HepG2 (cell line): ENCODE measurements at regions not wholly inside any gene's neighbourhood (a gene's known extent, or its start where the extent isn't known, plus 50 kb on each side); places are given as distances from the start of the nearest gene placed in this dataset.

Experiments
- ATAC-seq: fragments of 200-7000 bp; cut with Tn5 transposase; 3 replicates; pipeline ENCODE4 v1.9.1; 2020; ENCODE audit warnings: mild to moderate bottlenecking, moderate library complexity
- BruUV-seq: library from RNA; stranded (reverse); fragments of 400-500 nt; replicated peaks from 2 replicates; lab custom pipeline; 2021; lab: Mats Ljungman, UMichigan
- CTCF ChIA-PET: fragments of 300-600 bp; formaldehyde crosslinking; extraction: SDS; loops from one replicate; lab custom pipeline; 2021; ENCODE audit warnings: low total read pairs, inconsistent platforms, low intra/inter-chr PET ratio; lab: Yijun Ruan, JAX
- POLR2A ChIA-PET: fragments of 350-600 bp; sonication (Branson Sonifier 250); formaldehyde crosslinking; loops from one replicate; lab custom pipeline; 2020; ENCODE audit warnings: antibody characterized with exemption, inconsistent platforms; lab: Yijun Ruan, JAX
- DNase-seq: peaks from one replicate; pipeline ENCODE4 v3.0.0-alpha.2; 2015; ENCODE audit warnings: low spot score
- FAIRE-seq: peaks from 3 replicates; lab custom pipeline; 2011; peaks lifted over from hg19 to GRCh38; lab: Jason Lieb, UNC
- H2AFZ ChIP-seq: one replicate; pipeline ENCODE4 v1.6.1; 2011; ENCODE audit warnings: low read length, inconsistent platforms
- H3K27ac ChIP-seq: fragments of 300-600 bp; 3 replicates; pipeline ENCODE4 v1.8.0; 2011; ENCODE audit warnings: mixed run types, mild to moderate bottlenecking, mixed read lengths, low read length, inconsistent platforms; ENCODE audit not compliant: insufficient read depth; ENCODE audit errors: extremely low read length
- H3K27me3 ChIP-seq, 2 experiments: fragments of 200-600 bp in 1 of 2; 2 replicates in 1 of 2; 3 replicates in 1 of 2; pipeline versions ENCODE4 v1.6.0 to v1.8.0; 2011; ENCODE audit warnings: low read length in 2 of 2, mild to moderate bottlenecking in 2 of 2, moderate library complexity in 2 of 2, inconsistent platforms in 1 of 2; ENCODE audit not compliant: insufficient read depth in 2 of 2, control insufficient read depth in 1 of 2
- H3K36me3 ChIP-seq, 2 experiments: fragments of 200-600 bp in 1 of 2; replicated peaks in 1 of 2; 2 replicates in 1 of 2; 3 replicates in 1 of 2; pipeline versions ENCODE4 v1.5.1 to v1.8.0; 2011; ENCODE audit warnings: low read length in 2 of 2, inconsistent platforms in 1 of 2; ENCODE audit not compliant: insufficient read depth in 2 of 2, control insufficient read depth in 1 of 2
- H3K4me1 ChIP-seq: 2 replicates; pipeline ENCODE4 v1.5.1; 2012; ENCODE audit warnings: low read length, inconsistent platforms; ENCODE audit not compliant: insufficient read depth
- H3K4me2 ChIP-seq: 2 replicates; pipeline ENCODE4 v1.6.0; 2011; ENCODE audit warnings: low read depth, low read length, inconsistent platforms
- H3K4me3 ChIP-seq, 3 experiments: fragments of 200-600 bp in 1 of 3; sonication (generic), shearing (Covaris generic) in 1 of 3; replicated peaks in 1 of 3; 2 replicates each; pipeline ENCODE4 v1.5.1; 2011 to 2016; ENCODE audit warnings: low read length in 3 of 3, inconsistent platforms in 2 of 3, low read depth in 2 of 3, mild to moderate bottlenecking in 2 of 3, control low read depth in 1 of 3, mixed read lengths in 1 of 3; ENCODE audit not compliant: insufficient read depth in 1 of 3
- H3K79me2 ChIP-seq: one replicate; pipeline ENCODE4 v1.6.1; 2011; ENCODE audit warnings: low read length, inconsistent platforms; ENCODE audit not compliant: insufficient read depth
- H3K9ac ChIP-seq: 2 replicates; pipeline ENCODE4 v1.6.0; 2011; ENCODE audit warnings: mild to moderate bottlenecking, low read depth, low read length, inconsistent platforms; ENCODE audit not compliant: insufficient read depth
- H3K9me3 ChIP-seq: 2 replicates; pipeline ENCODE4 v1.5.1; 2012; ENCODE audit warnings: mild to moderate bottlenecking, low read length
- H4K20me1 ChIP-seq: 2 replicates; pipeline ENCODE4 v1.6.0; 2011; ENCODE audit warnings: inconsistent platforms, mild to moderate bottlenecking, low read length, moderate library complexity; ENCODE audit not compliant: insufficient read depth
- CENPX ChIP-seq: sonication (generic); formaldehyde crosslinking; IDR thresholded peaks from 2 replicates; pipeline ENCODE4 v1.9.0; 2021; ENCODE audit warnings: mild to moderate bottlenecking, missing genetic modification reagents, moderate library complexity
- EZH2 ChIP-seq: conservative IDR thresholded peaks from 2 replicates; pipeline ENCODE4 v1.6.1; 2012; ENCODE audit warnings: mild to moderate bottlenecking, low read depth, low read length, moderate library complexity
- GABPB1 ChIP-seq: IDR thresholded peaks from 2 replicates; pipeline ENCODE4 v1.6.1; 2016; ENCODE audit warnings: mild to moderate bottlenecking, missing genetic modification reagents, moderate library complexity, missing compliant biosample characterization
- KDM3A ChIP-seq: IDR thresholded peaks from 2 replicates; pipeline ENCODE4 v1.6.1; 2018; ENCODE audit warnings: low read depth, missing compliant biosample characterization
- MAFK ChIP-seq, 2 experiments: IDR thresholded peaks in 1 of 2; conservative IDR thresholded peaks in 1 of 2; 2 replicates each; pipeline ENCODE4 v1.6.1; 2011; ENCODE audit warnings: improper control_type of control experiment in 2 of 2, low read length in 2 of 2
- MED1 ChIP-seq: sonication (generic); formaldehyde crosslinking; IDR thresholded peaks from 2 replicates; pipeline ENCODE4 v1.4.0; 2020; ENCODE audit warnings: missing genetic modification reagents
- PLRG1 ChIP-seq: fragments of 450-650 bp; conservative IDR thresholded peaks from 2 replicates; pipeline ENCODE4 v1.6.1; 2016
- POLR2AphosphoS2 ChIP-seq: IDR thresholded peaks from 2 replicates; pipeline ENCODE4 v1.6.1; 2011; ENCODE audit warnings: low read depth, low read length, improper control_type of control experiment
- RBM22 ChIP-seq: fragments of 200-400 bp; formaldehyde crosslinking; optimal IDR thresholded peaks from 2 replicates; pipeline ENCODE3; 2017; ENCODE audit warnings: mild to moderate bottlenecking, low read length, moderate library complexity
- SUZ12 ChIP-seq: fragments of 150-350 bp; IDR thresholded peaks from 2 replicates; pipeline ENCODE4 v1.6.1; 2014; ENCODE audit warnings: low read depth, low read length
- ZNF12 ChIP-seq: sonication (generic); formaldehyde crosslinking; IDR thresholded peaks from 2 replicates; pipeline ENCODE4 v1.5.0; 2020; ENCODE audit warnings: missing genetic modification reagents
- ZNF136 ChIP-seq: sonication (generic); formaldehyde crosslinking; IDR thresholded peaks from 2 replicates; pipeline ENCODE4 v1.8.1; 2022; ENCODE audit warnings: low read depth, mild to moderate bottlenecking, moderate library complexity, missing genetic modification reagents
- ZNF44 ChIP-seq: sonication (generic); formaldehyde crosslinking; IDR thresholded peaks from 2 replicates; pipeline ENCODE4 v1.5.1; 2020; ENCODE audit warnings: mild to moderate bottlenecking, missing genetic modification reagents
- ZNF777 ChIP-seq: sonication (generic); formaldehyde crosslinking; IDR thresholded peaks from 2 replicates; pipeline ENCODE4 v1.4.0; 2020; ENCODE audit warnings: missing genetic modification reagents
- ZNF792 ChIP-seq: IDR thresholded peaks from 2 replicates; pipeline ENCODE4 v1.6.1; 2016
- ZSCAN20 ChIP-seq: sonication (generic); formaldehyde crosslinking; IDR thresholded peaks from 2 replicates; pipeline ENCODE4 v1.4.0; 2020; ENCODE audit warnings: missing genetic modification reagents, mild to moderate bottlenecking, borderline replicate concordance
- ZSCAN25 ChIP-seq: sonication (generic); formaldehyde crosslinking; IDR thresholded peaks from 2 replicates; pipeline ENCODE4 v1.8.0; 2022; ENCODE audit warnings: mild to moderate bottlenecking, missing genetic modification reagents
- WGBS: methylation state at CpG from one replicate; pipeline ENCODE4 v1.1.6; 2017; ENCODE audit warnings: low lambda C conversion rate; 5-methylcytosine and 5-hydroxymethylcytosine counted together
- in situ Hi-C: cut with HindIII; loops from 2 replicates; pipeline ENCODE4 v1.10.0; 2017; ENCODE audit warnings: low pct_unique_long_range_greater_than_20kb; ENCODE audit not compliant: extremely low pct_ligation_motif_present
- intact Hi-C: fragments of 100-400 bp; cut with micrococcal nuclease; formaldehyde crosslinking; loops from one replicate; pipeline ENCODE4 v1.10.0; 2022; ENCODE audit not compliant: unreplicated experiment
- TF ChIP-seq, protein P1 (sequence below): sonication (generic); formaldehyde crosslinking; IDR thresholded peaks from 2 replicates; pipeline ENCODE4 v1.8.0; 2022; ENCODE audit warnings: mild to moderate bottlenecking, missing genetic modification reagents
- TF ChIP-seq, protein P2 (sequence below): sonication (generic); formaldehyde crosslinking; IDR thresholded peaks from 2 replicates; pipeline ENCODE4 v1.4.0; 2020; ENCODE audit warnings: low read depth, mild to moderate bottlenecking, missing genetic modification reagents

GRCh38 chr15:98190914-98191313 is 230.4 kb downstream of the ARRDC4 start:
- Histone ChIP-seq H3K9me3 (no peaks in the 10 kb centered on the region), H3K27me3 (peaks cover 0 to 6% of the 10 kb centered on the region in 2 experiments; a peak in 1 of 5 replicates), H3K4me3 (no peak overlapping the region), H3K79me2 (no peaks in the 10 kb centered on the region), H2AFZ (no peak overlapping the region), H4K20me1 (no peaks in the 10 kb centered on the region), H3K27ac (no peak overlapping the region), H3K4me1 (no peaks in the 10 kb centered on the region), H3K9ac (no peak overlapping the region), H3K4me2 (no peak overlapping the region), H3K36me3 (no peaks in the 10 kb centered on the region)
- intact Hi-C loops (no loop called here), in situ Hi-C loops (no loop called here)
- ChIA-PET CTCF (no interaction called here), POLR2A (no interaction called here)
- TF ChIP-seq MAFK (conservative IDR thresholded peaks at IDR 0.05 in 1 of 2, IDR thresholded peaks at IDR 0.05 in 1 of 2; ENCODE audit: low read length in 2 of 2), result 0 out of 4 replicates have a peak, but pooled peaks of 1 of the 2 experiments have one; percentile 5
- TF ChIP-seq ZNF12 (CRISPR knock-in tag), result peak; percentile 86
- no peak for TF ChIP-seq ZNF777 (CRISPR knock-in tag)
- no peak for TF ChIP-seq RBM22
- no peak for TF ChIP-seq CENPX (CRISPR knock-in tag)
- FAIRE-seq, result no peak
- WGBS, result 16% methylated on average over 2 of the region's 2 CpGs
- no TSS peak for BruUV-seq
- ATAC-seq, result no peak
- no peak for DNase-seq

DNA sequence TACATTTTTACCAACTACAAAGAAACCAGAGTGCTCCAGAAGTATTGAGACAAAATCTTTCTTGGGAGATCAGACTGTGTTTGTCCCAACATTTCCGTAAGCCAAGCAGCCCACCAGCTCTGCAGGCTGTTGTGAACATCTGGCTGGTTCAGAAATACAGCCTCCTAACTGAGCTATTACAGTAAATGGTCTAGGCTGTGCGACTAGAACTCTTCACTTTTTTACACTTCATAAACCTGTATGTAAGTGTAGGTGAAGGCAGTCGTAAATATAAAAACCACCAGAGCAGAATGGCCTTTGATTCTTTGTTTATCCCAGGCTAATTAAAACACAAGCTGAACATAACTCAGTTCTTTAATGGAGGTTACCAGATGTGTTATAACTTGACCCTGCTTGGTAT is 235.3 kb downstream of the ARRDC4 start:
- Histone ChIP-seq H2AFZ (no peak overlapping the region), H3K9me3 (no peaks in the 10 kb centered on the region)
- no peak for ATAC-seq
- TF ChIP-seq ZSCAN25 (CRISPR knock-in tag) (no peak), PLRG1 (no peak), ZNF44 (CRISPR knock-in tag) (no peak), SUZ12 (no peak), MED1 (no peak), ZSCAN20 (no peak), KDM3A (CRISPR knock-in tag) (no peak), POLR2AphosphoS2 (no peak), ZNF136 (CRISPR knock-in tag) (no peak), ZNF792 (CRISPR knock-in tag) (no peak), GABPB1 (CRISPR knock-in tag) (no peak), EZH2 (no peak)
- TF ChIP-seq, protein P1, sequence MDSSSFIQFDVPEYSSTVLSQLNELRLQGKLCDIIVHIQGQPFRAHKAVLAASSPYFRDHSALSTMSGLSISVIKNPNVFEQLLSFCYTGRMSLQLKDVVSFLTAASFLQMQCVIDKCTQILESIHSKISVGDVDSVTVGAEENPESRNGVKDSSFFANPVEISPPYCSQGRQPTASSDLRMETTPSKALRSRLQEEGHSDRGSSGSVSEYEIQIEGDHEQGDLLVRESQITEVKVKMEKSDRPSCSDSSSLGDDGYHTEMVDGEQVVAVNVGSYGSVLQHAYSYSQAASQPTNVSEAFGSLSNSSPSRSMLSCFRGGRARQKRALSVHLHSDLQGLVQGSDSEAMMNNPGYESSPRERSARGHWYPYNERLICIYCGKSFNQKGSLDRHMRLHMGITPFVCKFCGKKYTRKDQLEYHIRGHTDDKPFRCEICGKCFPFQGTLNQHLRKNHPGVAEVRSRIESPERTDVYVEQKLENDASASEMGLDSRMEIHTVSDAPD (CRISPR knock-in tag), result no peak
- TF ChIP-seq, protein P2, sequence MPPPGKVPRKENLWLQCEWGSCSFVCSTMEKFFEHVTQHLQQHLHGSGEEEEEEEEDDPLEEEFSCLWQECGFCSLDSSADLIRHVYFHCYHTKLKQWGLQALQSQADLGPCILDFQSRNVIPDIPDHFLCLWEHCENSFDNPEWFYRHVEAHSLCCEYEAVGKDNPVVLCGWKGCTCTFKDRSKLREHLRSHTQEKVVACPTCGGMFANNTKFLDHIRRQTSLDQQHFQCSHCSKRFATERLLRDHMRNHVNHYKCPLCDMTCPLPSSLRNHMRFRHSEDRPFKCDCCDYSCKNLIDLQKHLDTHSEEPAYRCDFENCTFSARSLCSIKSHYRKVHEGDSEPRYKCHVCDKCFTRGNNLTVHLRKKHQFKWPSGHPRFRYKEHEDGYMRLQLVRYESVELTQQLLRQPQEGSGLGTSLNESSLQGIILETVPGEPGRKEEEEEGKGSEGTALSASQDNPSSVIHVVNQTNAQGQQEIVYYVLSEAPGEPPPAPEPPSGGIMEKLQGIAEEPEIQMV (CRISPR knock-in tag), result no peak

More for the DNA sequence above, 235.3 kb downstream of the ARRDC4 start:
- POLR2A ChIA-PET, result no interaction called here
- no peaks in the 10 kb centered on the region for H4K20me1 ChIP-seq
- in situ Hi-C loops, result no loop called here
- H3K27ac ChIP-seq, result no peak overlapping the region
- 7% methylated on average over 3 of the region's 3 CpGs for WGBS
- H3K79me2 ChIP-seq, result no peaks in the 10 kb centered on the region
- FAIRE-seq, result no peak
- H3K4me2 ChIP-seq, result no peak overlapping the region
- no peaks in the 10 kb centered on the region for H3K4me1 ChIP-seq
- H3K4me3 ChIP-seq, result no peak overlapping the region
- DNase-seq, result no peak
- no peaks in the 10 kb centered on the region for H3K36me3 ChIP-seq
- no TSS peak for BruUV-seq
- H3K9ac ChIP-seq, result no peak overlapping the region
- CTCF ChIA-PET, result no interaction called here
- intact Hi-C loops, result no loop called here
- H3K27me3 ChIP-seq, result peaks cover 0 to 3% of the 10 kb centered on the region in 2 experiments; a peak in 1 of 5 replicates
